ENCODE measurements at regions not wholly inside any gene's neighbourhood (a gene's known extent, or its start where the extent isn't known, plus 50 kb on each side); places are given as distances from the start of the nearest gene placed in this dataset.

DNA sequence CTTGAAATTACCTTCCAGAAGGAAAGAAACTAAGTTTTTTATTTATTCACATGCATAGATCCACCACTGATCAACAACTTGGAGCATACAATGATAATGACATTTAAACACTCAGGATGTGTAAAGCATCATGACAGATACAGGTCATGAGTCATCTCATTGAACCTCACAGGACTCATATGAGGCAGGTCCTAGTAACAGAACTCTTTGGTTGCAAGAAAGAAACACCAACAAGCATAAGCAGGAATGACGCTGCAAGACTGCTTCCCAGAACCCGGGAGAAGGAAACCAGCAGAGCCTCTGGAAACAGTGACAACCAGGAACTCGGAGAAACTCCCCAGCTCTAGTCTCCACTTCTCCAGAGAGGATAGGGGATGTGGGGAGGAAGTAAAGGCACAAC is 60.8 kb upstream of the IPO5 start:
- intact Hi-C loops (cut with DNase I, micrococcal nuclease): no loop called here
- TF ChIP-seq, protein P1, sequence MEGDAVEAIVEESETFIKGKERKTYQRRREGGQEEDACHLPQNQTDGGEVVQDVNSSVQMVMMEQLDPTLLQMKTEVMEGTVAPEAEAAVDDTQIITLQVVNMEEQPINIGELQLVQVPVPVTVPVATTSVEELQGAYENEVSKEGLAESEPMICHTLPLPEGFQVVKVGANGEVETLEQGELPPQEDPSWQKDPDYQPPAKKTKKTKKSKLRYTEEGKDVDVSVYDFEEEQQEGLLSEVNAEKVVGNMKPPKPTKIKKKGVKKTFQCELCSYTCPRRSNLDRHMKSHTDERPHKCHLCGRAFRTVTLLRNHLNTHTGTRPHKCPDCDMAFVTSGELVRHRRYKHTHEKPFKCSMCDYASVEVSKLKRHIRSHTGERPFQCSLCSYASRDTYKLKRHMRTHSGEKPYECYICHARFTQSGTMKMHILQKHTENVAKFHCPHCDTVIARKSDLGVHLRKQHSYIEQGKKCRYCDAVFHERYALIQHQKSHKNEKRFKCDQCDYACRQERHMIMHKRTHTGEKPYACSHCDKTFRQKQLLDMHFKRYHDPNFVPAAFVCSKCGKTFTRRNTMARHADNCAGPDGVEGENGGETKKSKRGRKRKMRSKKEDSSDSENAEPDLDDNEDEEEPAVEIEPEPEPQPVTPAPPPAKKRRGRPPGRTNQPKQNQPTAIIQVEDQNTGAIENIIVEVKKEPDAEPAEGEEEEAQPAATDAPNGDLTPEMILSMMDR (IDR thresholded peaks at IDR 0.05): no peak
- ATAC-seq (no peak), DNase-seq (no peak)
- Histone ChIP-seq H3K9me3 (no peaks in the 10 kb centered on the region), H3K4me1 (ENCODE audit: low read depth) (no peaks in the 10 kb centered on the region), H3K4me3 (no peak overlapping the region), H3K36me3 (ENCODE audit: low read depth) (no peaks in the 10 kb centered on the region)

DNA sequence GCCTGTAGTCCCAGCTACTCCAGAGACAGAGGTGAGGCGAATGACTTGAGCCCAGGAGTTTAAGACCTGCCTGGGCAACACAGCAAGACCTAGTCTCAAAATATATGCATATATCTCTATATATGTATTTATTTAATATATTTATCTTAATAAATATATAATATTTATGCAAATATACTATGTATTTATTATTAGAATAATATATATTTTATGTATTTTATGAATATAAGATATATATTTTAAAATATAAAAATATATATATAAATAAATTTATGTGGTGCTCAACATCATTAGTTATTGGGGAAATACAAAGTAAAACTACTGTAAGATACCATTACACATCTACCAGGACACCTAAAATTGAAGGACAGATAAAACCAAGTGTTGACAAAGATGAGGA is 58.1 kb upstream of the IPO5 start:
- no peak for ATAC-seq

DNA sequence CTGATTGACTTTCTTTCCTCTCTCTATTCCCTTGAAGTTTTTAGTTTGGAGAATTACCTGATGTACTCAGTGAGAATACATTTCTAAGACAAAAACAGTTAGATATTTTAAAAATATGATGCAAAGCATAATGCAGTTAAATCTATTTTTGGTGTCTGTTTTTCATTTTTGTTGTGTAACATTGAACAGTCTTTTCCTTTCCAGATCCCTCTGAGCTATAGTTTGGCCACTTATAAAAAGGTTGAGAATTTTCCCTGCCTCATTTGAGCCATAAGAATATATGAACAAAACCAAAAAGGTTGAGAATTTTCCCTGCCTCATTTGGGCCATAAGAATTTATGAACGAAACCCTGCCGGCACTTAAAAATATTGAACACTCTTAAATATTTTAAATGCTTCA is 57.0 kb upstream of the IPO5 start:
- Histone ChIP-seq H3K9me3 (no peaks in the 10 kb centered on the region), H3K4me1 (ENCODE audit: low read depth) (no peaks in the 10 kb centered on the region), H3K36me3 (ENCODE audit: low read depth) (no peaks in the 10 kb centered on the region), H3K4me3 (no peak overlapping the region)
- intact Hi-C loops (cut with DNase I, micrococcal nuclease): no loop called here
- DNase-seq (no peak), ATAC-seq (no peak)
- TF ChIP-seq, protein P1 (IDR thresholded peaks at IDR 0.05): no peak

More for the DNA sequence above, 58.1 kb upstream of the IPO5 start:
- TF ChIP-seq, protein P1 (IDR thresholded peaks at IDR 0.05): no peak
- no peak overlapping the region for H3K4me3 ChIP-seq
- intact Hi-C loops (cut with DNase I, micrococcal nuclease): no loop called here
- no peaks in the 10 kb centered on the region for H3K4me1 ChIP-seq (ENCODE audit: low read depth)
- H3K36me3 ChIP-seq (ENCODE audit: low read depth): no peaks in the 10 kb centered on the region
- no peak for DNase-seq
- H3K9me3 ChIP-seq: no peaks in the 10 kb centered on the region

DNA sequence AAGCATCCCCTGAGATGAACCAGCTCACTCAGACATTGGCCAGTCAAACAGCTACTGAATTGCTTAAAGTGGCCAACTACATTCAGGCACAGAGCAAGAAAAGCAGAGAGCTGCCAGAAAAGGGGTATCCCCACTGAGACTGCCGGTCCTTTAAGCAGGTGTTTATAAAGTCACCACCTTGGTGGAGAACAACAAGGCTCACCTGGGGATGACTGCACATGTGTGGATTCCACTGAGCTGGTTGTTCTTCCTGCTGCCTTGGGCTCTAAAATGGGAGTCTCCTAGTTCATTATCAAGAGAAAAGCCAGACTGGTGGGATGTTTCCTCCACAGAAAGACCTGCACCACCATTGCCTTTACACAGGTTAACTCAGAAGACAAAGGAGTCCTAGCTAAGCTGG is 51.8 kb upstream of the IPO5 start:
- no peak overlapping the region for H3K4me3 ChIP-seq
- DNase-seq (no peak), ATAC-seq (no peak)
- intact Hi-C loops (cut with DNase I, micrococcal nuclease): no loop called here
- no peaks in the 10 kb centered on the region for H3K4me1 ChIP-seq (ENCODE audit: low read depth)
- TF ChIP-seq, protein P1 (IDR thresholded peaks at IDR 0.05): no peak
- no peaks in the 10 kb centered on the region for H3K9me3 ChIP-seq
- no peaks in the 10 kb centered on the region for H3K36me3 ChIP-seq (ENCODE audit: low read depth)

All from mucosa of descending colon (tissue), 3 donors.